ENCODE measurements at regions not wholly inside any gene's neighbourhood (a gene's known extent, or its start where the extent isn't known, plus 50 kb on each side); places are given as distances from the start of the nearest gene placed in this dataset.

DNA sequence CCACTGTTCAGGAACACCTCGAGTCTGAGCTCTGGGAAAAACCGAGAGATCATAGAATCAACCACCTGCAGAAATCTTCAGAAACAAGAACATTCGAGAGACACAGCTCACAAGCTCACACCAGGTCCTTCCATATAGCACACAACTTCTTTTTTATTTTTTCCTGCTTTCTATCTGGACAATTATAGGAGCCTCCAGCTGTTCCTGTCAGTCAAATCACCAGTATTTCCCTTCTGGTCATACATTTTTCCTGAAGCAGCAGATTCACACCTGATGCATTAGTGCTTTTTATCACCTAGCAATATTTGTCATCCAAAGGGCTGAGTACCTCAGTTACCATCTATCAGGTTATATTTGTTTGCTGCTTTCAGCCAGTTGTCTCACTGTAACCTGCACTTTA lies 323.5 kb downstream of the FOXO1 start:
- TF ChIP-seq, protein P1, sequence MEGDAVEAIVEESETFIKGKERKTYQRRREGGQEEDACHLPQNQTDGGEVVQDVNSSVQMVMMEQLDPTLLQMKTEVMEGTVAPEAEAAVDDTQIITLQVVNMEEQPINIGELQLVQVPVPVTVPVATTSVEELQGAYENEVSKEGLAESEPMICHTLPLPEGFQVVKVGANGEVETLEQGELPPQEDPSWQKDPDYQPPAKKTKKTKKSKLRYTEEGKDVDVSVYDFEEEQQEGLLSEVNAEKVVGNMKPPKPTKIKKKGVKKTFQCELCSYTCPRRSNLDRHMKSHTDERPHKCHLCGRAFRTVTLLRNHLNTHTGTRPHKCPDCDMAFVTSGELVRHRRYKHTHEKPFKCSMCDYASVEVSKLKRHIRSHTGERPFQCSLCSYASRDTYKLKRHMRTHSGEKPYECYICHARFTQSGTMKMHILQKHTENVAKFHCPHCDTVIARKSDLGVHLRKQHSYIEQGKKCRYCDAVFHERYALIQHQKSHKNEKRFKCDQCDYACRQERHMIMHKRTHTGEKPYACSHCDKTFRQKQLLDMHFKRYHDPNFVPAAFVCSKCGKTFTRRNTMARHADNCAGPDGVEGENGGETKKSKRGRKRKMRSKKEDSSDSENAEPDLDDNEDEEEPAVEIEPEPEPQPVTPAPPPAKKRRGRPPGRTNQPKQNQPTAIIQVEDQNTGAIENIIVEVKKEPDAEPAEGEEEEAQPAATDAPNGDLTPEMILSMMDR (IDR thresholded peaks at IDR 0.05; ENCODE audit: insufficient read depth, low read length, poor library complexity, severe bottlenecking) = no peak
- no peaks in the 10 kb centered on the region for H3K27me3 ChIP-seq (ENCODE audit: control insufficient read depth, insufficient read depth, low read length)
- no peak overlapping the region for H3K4me3 ChIP-seq (ENCODE audit: low read depth, low read length)
- no peaks in the 10 kb centered on the region for H3K36me3 ChIP-seq (ENCODE audit: control insufficient read depth, insufficient read depth, low read length)
- DNase-seq (ENCODE audit: low read depth) = no peak

DNA sequence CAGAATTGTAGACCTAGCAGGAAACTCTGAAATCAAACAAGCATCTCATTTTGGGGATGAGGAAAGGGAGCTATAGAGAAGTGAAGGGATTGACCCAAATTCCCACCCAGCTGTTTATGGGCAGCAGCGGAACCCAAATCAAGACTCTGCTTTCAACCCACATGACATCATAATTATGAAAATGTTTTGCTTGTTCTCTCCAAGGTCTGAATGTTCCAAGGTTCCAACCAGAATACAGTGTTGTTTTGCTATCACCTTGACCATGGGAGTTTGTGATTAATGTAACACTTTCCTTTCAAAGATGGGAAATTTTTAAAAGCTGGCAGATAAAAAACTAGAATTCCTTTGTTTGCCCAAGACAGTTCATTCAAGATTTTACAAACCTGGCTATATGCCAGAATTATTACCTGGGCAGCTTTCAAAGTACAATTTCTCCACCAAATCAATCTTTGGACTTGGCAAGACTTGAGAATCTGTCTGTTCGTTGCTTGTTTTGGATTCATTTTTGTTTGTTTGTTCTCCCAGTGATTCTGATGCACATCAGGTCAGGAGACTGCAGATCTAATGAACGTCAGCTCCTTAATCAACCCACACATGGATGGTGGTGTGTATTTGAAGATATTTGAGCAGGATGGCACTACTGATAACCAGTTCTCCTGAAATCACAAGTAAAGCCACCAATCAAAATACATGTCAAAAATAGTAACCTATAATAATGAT lies 322.7 kb downstream of the FOXO1 start:
- TF ChIP-seq, protein P1 (IDR thresholded peaks at IDR 0.05; ENCODE audit: insufficient read depth, low read length, poor library complexity, severe bottlenecking) = no peak
- Histone ChIP-seq H3K36me3 (ENCODE audit: control insufficient read depth, insufficient read depth, low read length) (no peaks in the 10 kb centered on the region), H3K4me3 (ENCODE audit: low read depth, low read length) (no peak overlapping the region), H3K27me3 (ENCODE audit: control insufficient read depth, insufficient read depth, low read length) (no peaks in the 10 kb centered on the region)
- no peak for DNase-seq (ENCODE audit: low read depth)

GRCh38 chr13:40344270-40345148 lies 321.9 kb downstream of the FOXO1 start:
- H3K36me3 ChIP-seq (ENCODE audit: control insufficient read depth, insufficient read depth, low read length) = no peaks in the 10 kb centered on the region
- no peaks in the 10 kb centered on the region for H3K27me3 ChIP-seq (ENCODE audit: control insufficient read depth, insufficient read depth, low read length)
- no peak overlapping the region for H3K4me3 ChIP-seq (ENCODE audit: low read depth, low read length)
- DNase-seq (ENCODE audit: low read depth) = no peak
- TF ChIP-seq, protein P1 (IDR thresholded peaks at IDR 0.05; ENCODE audit: insufficient read depth, low read length, poor library complexity, severe bottlenecking) = no peak

- Histone ChIP-seq H3K27me3 (ENCODE audit: control insufficient read depth, insufficient read depth, low read length) (no peaks in the 10 kb centered on the region), H3K4me3 (ENCODE audit: low read depth, low read length) (no peak overlapping the region), H3K36me3 (ENCODE audit: control insufficient read depth, insufficient read depth, low read length) (no peaks in the 10 kb centered on the region)
- TF ChIP-seq, protein P1 (IDR thresholded peaks at IDR 0.05; ENCODE audit: insufficient read depth, low read length, poor library complexity, severe bottlenecking) = no peak
- no peak for DNase-seq (ENCODE audit: low read depth)
These were observed 321.3 kb downstream of the FOXO1 start for GRCh38 chr13:40345149-40345514.

- no peak for DNase-seq (ENCODE audit: low read depth)
- no peak overlapping the region for H3K4me3 ChIP-seq (ENCODE audit: low read depth, low read length)
- no peaks in the 10 kb centered on the region for H3K36me3 ChIP-seq (ENCODE audit: control insufficient read depth, insufficient read depth, low read length)
- TF ChIP-seq, protein P1 (IDR thresholded peaks at IDR 0.05; ENCODE audit: insufficient read depth, low read length, poor library complexity, severe bottlenecking) = no peak
- H3K27me3 ChIP-seq (ENCODE audit: control insufficient read depth, insufficient read depth, low read length) = no peaks in the 10 kb centered on the region
These were observed 320.6 kb downstream of the FOXO1 start for GRCh38 chr13:40345654-40346372.

Data from kidney epithelial cell (primary cell).